NCI-H2107 (cell line): ENCODE measurements at regions not wholly inside any gene's neighbourhood (a gene's known extent, or its start where the extent isn't known, plus 50 kb on each side); places are given as distances from the start of the nearest gene placed in this dataset.
"Not testable (repeated sequence)": the region's sequence is repeated elsewhere in the genome, so short reads cannot be mapped to it uniquely, and the experiment has no call there.

Experiments
- DNase-seq: peaks from one replicate; lab custom pipeline; 2025; lab: John Stamatoyannopoulos, UW

GRCh38 chr16:29310243-29310642, 96.3 kb downstream of the NPIPB11 start:
- DNase-seq: not testable (repeated sequence)

- DNase-seq: not testable (repeated sequence)
Observed at GRCh38 chr16:29309601-29310000, 96.9 kb downstream of the NPIPB11 start.

GRCh38 chr16:29308644-29309546, 97.6 kb downstream of the NPIPB11 start:
- DNase-seq: no peak

- DNase-seq: no peak
Observed at GRCh38 chr16:29307598-29308507, 98.7 kb downstream of the NPIPB11 start.

GRCh38 chr16:29306943-29307597, 99.4 kb downstream of the NPIPB11 start:
- no peak for DNase-seq

- DNase-seq: no peak
Observed at GRCh38 chr16:29306201-29306600, 100.3 kb downstream of the NPIPB11 start.

- DNase-seq: not testable (repeated sequence)
Observed at GRCh38 chr16:29305018-29305417, 101.5 kb downstream of the NPIPB11 start.

- no peak for DNase-seq
Observed at GRCh38 chr16:29304251-29304650, 102.3 kb downstream of the NPIPB11 start.

- no peak for DNase-seq
Observed at GRCh38 chr16:29303520-29303919, 103.0 kb downstream of the NPIPB11 start.

GRCh38 chr16:29302976-29303375, 103.5 kb downstream of the NPIPB11 start:
- DNase-seq: no peak

- DNase-seq: not testable (repeated sequence)
Observed at GRCh38 chr16:29302433-29302832, 104.1 kb downstream of the NPIPB11 start.

GRCh38 chr16:29301662-29302285, 104.7 kb downstream of the NPIPB11 start:
- DNase-seq: not testable (repeated sequence)

GRCh38 chr16:29300541-29301535, 105.7 kb downstream of the NPIPB11 start:
- DNase-seq: not testable (repeated sequence)

- DNase-seq: not testable (repeated sequence)
Observed at GRCh38 chr16:29300030-29300491, 106.5 kb downstream of the NPIPB11 start.

GRCh38 chr16:29298997-29299396, 107.5 kb downstream of the NPIPB11 start:
- not testable (repeated sequence) for DNase-seq

GRCh38 chr16:29298307-29298706, 108.2 kb downstream of the NPIPB11 start:
- not testable (repeated sequence) for DNase-seq

- DNase-seq: not testable (repeated sequence)
Observed at GRCh38 chr16:29297809-29298177, 108.7 kb downstream of the NPIPB11 start.

- DNase-seq: not testable (repeated sequence)
Observed at GRCh38 chr16:29297144-29297808, 109.2 kb downstream of the NPIPB11 start.

- DNase-seq: not testable (repeated sequence)
Observed at GRCh38 chr16:29296176-29296575, 110.3 kb downstream of the NPIPB11 start.
